ENCODE measurements at regions not wholly inside any gene's neighbourhood (a gene's known extent, or its start where the extent isn't known, plus 50 kb on each side); places are given as distances from the start of the nearest gene placed in this dataset.

- no peak for DNase-seq (ENCODE audit: low spot score)
- Histone ChIP-seq H3K27ac (no peak overlapping the region), H3K4me3 (no peak overlapping the region)
- TF ChIP-seq CTCF (IDR thresholded peaks at IDR 0.05) = no peak
Observed at GRCh38 chr1:195345149-195345548, 1263.1 kb downstream of the KCNT2 start.

GRCh38 chr1:195337646-195338045 lies 1270.6 kb downstream of the KCNT2 start:
- Histone ChIP-seq H3K27ac (no peak overlapping the region), H3K4me3 (no peak overlapping the region)
- no peak for TF ChIP-seq CTCF (IDR thresholded peaks at IDR 0.05)
- DNase-seq (ENCODE audit: low spot score) = no peak

- no peak overlapping the region for H3K4me3 ChIP-seq
- DNase-seq (ENCODE audit: low spot score) = no peak
- no peak overlapping the region for H3K27ac ChIP-seq
- no peak for TF ChIP-seq CTCF (IDR thresholded peaks at IDR 0.05)
Observed at GRCh38 chr1:195336812-195337211, 1271.4 kb downstream of the KCNT2 start.

GRCh38 chr1:195335541-195335940 lies 1272.7 kb downstream of the KCNT2 start:
- no peak for TF ChIP-seq CTCF (IDR thresholded peaks at IDR 0.05)
- no peak overlapping the region for H3K4me3 ChIP-seq
- no peak overlapping the region for H3K27ac ChIP-seq
- DNase-seq (ENCODE audit: low spot score) = no peak

GRCh38 chr1:195332102-195332501 lies 1276.1 kb downstream of the KCNT2 start:
- no peak for DNase-seq (ENCODE audit: low spot score)
- Histone ChIP-seq H3K27ac (no peak overlapping the region), H3K4me3 (no peak overlapping the region)
- no peak for TF ChIP-seq CTCF (IDR thresholded peaks at IDR 0.05)

GRCh38 chr1:195328681-195329080 lies 1279.6 kb downstream of the KCNT2 start:
- TF ChIP-seq CTCF (IDR thresholded peaks at IDR 0.05) = no peak
- Histone ChIP-seq H3K27ac (no peak overlapping the region), H3K4me3 (no peak overlapping the region)
- no peak for DNase-seq (ENCODE audit: low spot score)

GRCh38 chr1:195328102-195328501 lies 1280.1 kb downstream of the KCNT2 start:
- no peak for DNase-seq (ENCODE audit: low spot score)
- H3K4me3 ChIP-seq = no peak overlapping the region
- H3K27ac ChIP-seq = no peak overlapping the region
- no peak for TF ChIP-seq CTCF (IDR thresholded peaks at IDR 0.05)
